Nucleus accumbens (tissue), 56 donors: ENCODE measurements at regions not wholly inside any gene's neighbourhood (a gene's known extent, or its start where the extent isn't known, plus 50 kb on each side); places are given as distances from the start of the nearest gene placed in this dataset.
"Not testable (repeated sequence)": the region's sequence is repeated elsewhere in the genome, so short reads cannot be mapped to it uniquely, and the experiment has no call there.

Experiments
- DNase-seq, 56 donors: peaks; one replicate each; lab custom pipeline; 2025; lab: John Stamatoyannopoulos, UW

DNA sequence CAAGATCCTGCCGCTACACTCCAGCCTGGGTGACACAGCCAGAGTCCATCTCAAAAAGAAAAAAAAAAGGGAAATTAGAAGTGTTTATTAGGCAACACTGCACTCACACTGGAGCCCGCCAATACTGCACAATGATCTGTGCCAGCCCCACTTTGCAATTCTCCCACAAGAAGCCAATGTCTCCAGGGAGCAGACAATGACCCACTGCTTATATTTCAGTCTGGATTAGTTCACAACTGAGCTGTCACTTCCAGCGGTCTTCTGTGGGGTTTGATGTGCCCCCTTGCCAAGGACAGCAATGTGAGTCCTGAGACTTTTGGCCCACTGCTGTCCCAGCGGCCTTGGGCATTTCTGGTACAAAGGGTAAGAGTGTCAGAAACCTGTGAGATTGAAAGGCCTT, 85.6 kb upstream of the PPM1B start:
- peak in 26 of 56 donors; percentile 3 to 62 (median 15) for DNase-seq

DNA sequence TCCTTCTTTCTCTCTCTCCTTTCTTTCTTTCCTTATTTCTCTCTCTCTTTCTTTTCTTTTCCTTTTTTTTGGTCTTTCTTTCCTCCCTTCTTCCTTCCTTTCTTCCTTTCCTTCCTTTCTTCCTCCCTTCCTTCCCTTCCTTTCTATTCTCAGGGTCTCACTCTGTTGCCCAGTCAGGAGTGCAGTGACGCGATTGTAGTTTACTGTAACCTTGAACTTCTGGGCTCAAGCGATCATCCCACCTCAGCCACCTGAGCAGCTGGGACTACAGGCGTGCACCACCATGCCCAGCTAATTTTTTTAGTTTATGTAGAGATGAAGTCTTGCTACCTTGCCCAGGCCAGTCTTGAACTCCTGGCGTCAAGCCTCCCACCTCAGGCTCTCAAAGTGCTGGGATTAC, 83.8 kb upstream of the PPM1B start:
- DNase-seq = no peak

DNA sequence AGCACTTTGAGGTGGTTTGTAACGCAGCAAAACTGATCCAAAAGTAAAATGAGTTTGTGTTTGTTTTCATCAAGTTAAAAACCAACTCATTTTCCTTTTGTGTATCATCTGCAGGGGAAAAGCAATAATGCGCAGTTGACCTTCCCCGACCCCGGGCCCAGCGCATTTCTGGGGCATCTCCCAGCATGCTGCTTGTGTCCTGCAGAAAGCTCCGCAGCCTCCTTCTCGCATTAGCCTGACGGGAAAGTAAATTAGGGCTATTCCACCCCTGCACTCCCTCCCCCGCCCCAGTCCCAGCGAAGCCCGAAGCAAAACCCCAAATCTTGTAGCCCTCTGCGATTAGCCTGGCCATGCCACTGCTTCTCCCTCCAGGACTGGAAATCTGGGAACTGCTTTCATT, 82.0 kb upstream of the PPM1B start:
- DNase-seq = peak in 26 of 56 donors; percentile 6 to 55 (median 33)

DNA sequence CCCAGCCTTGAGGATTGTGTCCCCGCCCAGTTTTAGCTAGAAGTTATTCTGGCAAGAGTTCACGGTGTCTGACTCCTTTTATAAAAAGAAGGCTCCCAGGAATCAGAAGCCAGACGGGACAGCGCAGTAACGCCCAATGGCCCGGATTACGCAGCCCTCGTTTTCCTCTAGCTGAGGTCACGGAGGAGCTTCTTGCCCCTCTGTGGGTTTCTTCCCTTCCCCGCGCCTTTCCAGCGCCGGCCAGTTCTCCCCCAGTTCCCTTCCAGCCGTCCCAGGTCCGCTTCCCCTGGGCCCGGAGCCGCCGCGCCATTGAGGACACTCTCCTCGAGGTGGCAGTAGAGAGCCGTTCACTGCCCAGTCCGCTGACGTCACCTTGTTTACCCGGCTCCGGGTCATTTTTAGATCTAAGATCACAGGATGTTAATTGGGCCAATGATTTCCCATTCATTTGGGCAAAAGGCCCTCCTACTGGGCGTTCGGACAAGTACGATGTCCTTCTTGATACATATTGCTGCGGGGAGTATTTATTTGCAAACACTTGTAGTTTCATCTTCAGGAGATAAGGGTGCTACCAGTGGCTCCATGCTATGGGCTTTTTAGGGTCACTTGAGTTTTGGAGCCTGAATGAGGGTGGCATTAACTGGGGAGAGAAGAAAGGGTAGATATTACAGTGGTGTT, 81.5 kb upstream of the PPM1B start:
- peak in 55 of 56 donors; percentile 24 to 93 (median 83) for DNase-seq

DNA sequence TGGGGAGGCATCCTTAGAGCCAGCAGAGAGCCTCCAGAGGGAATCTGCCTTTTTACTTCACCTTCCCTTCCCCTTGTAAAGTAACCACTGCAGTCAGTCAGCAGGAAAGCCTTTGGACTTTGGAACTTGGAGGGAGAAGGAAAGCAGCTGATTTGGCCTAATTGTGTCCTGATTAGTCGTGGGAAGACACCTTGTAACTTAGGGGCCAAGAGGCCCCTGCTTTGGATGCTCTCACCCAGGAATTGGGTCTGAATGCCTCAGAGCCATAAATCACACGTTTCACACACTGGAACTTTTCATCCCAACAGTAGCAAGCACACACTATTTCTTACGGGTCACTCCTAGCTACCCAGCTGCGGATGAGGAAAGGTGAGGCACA, 81.0 kb upstream of the PPM1B start:
- DNase-seq = peak in 10 of 56 donors; percentile 5 to 64 (median 51)

DNA sequence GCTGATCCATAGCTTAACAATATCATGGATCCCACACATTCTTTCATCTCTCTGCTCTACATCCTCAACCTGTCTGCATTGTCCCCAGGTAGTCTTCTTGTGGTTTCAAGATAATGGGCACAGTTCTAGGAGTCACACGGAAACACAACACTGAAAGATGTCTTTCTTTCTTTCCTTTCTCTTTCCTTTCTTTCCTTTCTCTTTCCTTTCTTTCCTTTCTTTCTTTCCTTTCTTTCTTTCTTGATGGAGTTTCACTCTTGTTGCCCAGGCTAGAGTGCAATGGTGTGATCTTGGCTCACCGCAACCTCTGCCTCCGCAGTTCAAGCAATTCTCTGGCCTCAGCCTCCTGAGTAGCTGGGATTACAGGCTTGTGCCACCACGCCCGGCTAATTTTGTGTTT, 76.2 kb upstream of the PPM1B start:
- DNase-seq = not testable (repeated sequence)

DNA sequence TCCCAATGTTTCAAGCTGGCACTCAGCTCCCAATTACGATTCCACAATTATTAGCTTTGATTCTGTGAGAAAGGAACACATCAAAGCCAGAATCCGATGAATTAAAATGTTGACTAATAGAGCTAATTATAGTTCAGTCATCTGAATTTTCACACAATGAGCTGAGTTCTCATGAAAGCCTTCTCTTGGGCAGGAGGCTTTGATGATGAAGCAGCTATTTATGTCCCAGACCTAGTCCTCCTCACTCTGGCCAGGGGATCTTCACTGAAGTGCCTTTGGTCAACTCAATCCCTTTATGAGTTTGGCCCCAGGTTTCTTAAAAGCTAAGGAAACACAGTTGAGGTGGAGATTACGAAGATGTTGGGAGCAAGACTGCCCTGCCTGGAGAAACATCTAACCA, 74.7 kb upstream of the PPM1B start:
- no peak for DNase-seq

DNA sequence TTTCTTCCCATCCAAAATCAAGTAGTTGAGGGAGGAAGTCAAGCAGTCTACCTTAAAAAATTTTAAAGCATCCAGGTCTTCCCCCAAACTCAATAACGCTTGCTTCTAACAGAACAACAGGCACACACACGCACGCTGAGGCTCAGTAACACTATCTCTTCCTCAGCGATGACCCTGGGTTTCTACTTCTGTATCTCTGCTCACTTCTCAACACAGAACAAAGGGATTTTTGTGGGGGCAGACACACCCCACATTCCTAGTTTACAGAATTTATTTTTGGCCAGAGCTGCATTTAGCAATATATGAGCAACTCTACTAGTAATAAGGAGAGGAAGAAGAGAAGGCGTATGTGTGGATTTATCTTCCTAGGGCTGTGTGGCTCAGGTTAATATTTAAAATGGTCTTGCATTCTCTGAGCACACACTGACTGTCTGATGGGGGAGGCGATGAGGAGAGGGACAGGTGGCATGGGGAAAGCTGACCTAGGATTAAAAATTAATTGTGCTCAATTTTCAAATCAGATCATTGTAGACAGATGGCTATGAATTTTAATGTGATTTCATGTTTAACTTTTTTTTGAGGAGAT, 71.3 kb upstream of the PPM1B start:
- no peak for DNase-seq

DNA sequence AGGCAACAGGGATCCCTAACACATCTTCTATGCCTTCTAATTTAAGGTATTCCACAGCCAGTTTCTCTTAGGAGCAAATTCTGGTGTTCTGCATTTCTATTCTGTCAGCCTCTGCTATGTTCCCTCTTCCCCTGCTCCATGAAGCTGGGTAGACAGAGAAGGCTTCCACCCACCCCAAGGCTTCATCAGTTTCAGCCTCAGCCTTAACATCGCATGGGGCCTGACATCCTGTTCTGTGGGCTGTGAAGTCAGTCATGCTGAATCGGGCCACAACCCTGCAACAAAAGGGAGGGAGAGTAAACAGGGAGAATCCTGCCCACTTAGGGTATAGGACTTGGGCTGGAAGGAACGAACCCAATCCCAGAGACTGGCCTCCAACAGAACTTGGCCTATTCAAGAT, 70.6 kb upstream of the PPM1B start:
- no peak for DNase-seq

DNA sequence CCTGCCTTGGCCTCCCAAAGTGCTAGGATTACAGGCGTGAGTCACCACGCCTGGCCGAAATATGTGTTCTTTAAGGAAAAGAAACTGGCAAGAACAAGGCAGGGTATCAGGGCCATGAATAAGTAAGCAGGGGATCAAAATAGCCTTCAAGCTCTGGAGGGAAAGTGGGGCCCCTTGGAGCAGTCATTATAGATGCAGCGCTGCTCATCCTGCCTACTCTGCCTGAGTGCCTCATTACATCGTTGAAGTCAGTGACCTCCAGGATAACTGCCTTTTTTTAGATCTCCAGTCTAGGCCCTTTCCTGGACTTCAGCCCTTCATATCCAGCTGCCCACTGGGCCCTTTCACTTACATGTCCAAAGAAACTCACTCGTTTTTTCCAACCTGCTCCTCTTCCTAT, 69.8 kb upstream of the PPM1B start:
- DNase-seq = no peak

DNA sequence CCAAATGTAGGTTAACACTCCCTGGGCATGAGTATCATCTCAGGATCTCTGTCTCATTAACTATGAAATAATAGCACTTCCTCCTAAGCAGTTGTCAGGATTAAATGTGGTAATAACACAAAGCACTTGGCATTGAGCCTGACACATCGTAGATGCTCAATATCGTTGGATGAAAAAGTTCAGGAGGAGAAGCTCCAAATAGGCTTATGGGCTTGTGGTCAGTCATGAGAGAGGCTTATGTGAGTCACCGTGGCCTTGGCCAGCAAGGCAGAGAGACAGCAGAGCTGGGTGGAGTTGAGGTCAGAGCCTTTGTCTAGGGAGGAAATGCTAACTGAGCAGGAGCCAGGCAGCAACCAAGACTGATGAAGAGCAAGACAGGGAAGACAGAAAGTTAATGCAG, 68.3 kb upstream of the PPM1B start:
- no peak for DNase-seq

DNA sequence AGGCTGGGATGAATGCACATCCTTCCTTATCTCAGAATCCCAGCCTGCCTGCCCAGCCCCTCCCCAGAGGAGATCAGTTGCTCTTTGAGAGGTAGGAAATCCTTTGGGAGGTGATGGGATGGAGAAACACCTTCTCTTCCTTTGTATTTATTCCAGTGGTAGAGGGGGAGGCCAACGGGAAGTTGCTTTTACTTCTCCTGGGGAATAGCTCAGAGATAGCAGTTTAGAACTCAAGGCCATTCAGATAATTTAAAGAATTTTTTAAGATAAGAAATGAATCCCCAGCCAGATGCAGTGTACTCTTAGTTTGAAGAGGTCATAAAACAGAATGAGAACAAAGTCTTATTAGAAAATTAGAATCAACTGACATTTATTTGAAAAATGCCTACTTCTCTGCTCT, 67.4 kb upstream of the PPM1B start:
- DNase-seq = no peak

DNA sequence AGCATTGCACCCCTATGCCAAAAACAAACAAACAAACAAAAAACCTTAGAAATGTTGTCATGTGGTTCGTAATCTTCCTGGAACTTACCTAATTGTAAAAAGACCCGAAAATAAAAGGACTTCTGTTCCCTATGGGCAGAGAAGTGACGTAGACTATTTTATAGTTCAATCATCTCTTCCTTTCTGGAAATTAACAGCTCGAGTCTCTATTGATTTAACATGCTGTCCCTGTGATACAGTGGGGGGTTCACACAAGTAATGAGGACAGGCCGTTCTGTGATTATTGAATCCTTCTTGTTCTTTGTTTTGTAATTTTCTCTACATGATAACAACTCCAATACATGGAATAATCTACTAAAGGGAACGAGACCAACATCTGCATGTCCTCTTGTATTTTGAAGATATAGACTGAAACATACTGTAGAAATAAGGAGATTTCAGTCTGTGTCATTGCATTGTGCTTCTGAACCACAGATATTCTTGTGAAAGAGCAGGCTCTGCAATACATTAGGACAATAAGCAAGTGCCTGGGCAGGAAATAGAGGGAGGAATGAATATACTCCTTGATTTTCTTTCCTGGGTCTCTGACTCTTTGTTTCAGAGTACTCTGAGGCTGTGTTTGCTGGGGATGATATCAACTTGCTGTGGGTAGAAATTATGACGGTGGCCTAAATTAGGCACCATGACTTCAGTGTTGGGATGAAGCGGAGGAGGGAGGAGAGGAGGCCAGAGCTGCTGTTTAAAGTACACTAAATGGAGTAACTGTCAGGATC, 65.7 kb upstream of the PPM1B start:
- no peak for DNase-seq

DNA sequence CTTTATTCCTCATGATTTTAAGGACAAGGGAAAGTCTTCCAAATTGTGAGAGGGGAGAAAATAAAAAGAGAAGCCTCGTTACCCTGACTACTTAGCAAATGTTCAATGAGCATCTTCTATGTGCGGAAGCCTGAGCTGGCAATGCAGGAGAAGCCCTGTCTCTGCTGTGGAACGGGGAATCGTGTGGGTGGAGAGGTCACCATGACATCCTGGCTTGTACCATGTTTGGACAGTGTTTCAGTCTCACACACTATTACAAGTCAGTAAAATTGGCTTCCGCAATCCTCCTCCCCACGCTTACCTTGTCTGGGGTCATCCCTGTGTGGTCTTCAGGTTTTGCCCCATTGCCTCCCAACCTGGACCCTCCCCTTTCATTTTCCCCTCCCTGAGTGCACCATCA, 65.0 kb upstream of the PPM1B start:
- no peak for DNase-seq

DNA sequence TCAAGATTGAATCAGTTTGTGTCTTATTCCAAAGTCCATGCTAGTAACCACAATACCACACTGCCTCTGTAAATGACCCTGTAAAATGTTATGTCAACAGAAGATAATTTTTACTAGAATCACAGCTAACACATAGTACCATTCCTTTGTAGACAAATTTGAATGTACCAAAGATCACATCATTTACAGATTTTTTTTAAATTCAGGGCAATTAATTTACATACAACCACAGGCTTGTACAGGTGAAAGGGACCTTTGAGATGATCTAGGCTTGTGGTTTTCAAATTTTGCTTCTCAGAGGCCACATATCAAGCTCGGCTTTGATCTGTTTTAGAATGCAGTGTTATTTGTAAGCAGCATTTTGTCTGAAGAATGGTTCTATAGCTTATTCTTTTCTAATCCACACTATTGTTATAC, 63.8 kb upstream of the PPM1B start:
- DNase-seq = no peak

DNA sequence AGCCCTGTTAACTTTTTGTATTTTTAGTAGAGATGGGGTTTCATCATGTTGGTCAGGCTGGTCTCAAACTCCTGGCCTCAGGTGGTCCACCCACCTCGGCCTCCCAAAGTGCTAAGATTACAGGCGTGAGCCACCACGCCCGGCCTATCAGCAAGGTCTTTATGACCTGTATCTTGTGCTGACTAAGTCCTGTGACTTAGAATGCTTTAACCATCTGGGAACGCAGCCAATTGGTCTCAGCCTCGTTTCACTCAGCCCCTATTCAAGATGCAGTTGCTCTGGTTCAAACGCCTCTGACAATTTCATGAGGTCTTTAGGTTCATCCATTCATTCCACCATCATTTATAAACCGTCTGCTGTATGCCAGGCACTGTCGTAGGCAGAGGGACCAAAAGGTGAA, 62.2 kb upstream of the PPM1B start:
- not testable (repeated sequence) for DNase-seq

DNA sequence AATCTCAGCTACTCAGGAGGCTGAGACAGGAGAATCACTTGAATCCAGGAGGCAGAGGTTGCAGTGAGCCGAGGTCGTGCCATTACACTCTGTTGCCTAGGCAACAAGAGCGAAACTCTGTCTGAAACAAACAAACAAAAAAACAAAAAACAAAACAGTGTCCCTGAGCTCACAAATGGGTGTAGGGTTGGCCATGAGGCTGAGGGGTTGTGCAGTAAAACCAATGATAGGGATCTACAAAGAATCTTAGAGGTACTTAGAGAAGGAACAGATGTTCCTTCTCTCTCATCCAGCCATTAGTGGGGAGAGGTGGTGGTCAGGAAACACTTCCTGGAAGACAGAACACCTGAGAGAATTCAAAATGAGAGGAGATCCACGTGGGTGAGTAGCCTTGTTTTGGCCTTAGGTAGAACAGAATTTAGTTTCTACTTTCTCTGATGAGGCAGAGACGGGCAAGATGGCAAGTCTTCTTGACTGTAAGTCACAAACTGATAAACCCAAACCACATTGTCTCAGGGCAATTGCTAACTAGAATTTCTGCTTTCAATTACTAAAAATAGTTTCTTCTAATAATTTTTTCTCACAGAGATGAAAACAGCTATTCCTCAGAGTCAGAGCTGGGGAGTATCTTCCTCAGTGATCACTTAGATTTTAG, 61.5 kb upstream of the PPM1B start:
- no peak for DNase-seq

DNA sequence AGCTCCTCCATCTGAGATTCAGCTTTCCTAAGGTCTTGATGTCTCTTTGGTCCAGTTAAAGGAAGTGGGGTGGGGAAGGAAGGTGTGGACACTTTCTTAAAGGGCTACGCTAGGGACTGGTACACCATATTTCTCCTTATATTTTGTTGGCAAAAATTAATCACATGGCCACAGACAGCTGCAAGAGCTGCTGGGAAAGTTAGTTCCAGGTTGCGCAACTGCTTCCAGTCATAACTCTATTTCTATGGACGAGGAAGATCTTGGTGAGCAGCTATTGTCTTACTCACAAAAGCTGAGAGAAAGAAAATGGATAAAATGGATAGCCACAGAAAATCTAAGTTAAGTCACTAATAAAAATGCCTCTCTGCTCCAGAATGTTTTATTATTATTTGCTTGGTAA, 60.7 kb upstream of the PPM1B start:
- DNase-seq = no peak

DNA sequence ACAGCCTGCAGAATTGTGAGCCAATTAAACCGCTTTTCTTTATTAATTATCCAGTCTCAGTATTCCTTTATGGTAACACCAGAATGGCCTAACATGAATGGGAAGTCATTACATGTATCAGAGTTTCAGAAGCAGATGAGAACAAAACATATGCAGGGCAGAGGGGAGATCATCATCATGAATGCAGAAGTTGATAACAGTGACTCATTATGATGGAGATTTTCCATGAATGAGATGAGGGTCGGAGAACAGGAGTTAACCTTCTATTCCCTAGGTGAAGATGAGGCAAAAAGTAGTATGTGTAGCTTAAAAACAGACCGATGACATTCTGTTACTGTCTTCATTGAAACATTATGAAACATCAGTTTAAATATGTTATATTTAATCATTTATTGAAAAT, 59.5 kb upstream of the PPM1B start:
- no peak for DNase-seq

DNA sequence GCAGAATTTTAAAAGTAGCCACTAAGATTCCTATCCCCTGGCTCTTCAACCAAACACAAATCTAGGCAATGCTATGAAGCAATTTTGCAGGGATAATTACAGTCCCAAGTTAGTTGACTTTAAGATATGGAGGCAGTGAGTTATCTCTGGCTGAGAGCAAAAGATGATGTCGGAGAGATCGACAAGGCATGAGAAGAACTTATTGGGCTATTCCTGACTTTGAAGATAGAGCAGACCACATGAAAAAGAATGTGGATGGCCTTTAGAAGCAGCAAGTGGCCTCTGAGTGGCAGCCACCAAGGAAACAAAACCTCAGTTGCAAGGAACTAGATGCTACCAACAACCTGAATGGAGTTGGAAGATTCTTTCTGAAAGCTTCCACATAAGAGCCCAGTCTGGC, 58.2 kb upstream of the PPM1B start:
- no peak for DNase-seq

DNA sequence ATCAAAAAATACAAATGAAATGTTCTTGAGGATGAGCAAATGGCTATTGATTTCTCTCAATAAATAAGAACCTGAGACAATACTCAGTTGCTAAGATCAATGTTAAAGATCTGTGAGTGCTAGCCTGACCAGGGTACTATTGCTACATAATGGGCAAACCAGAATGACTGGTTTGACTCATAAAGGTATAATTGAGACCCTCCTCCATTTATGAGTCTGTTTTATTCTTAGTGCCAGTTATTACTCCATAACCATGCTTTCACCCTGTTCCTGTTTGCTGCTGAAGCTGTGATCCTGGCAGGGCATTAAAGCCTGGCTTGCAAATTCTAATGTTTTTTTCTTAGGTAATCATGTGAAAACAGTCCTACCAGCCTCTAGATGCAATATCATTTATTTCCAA, 56.6 kb upstream of the PPM1B start:
- DNase-seq = no peak
